ENCODE measurements at regions not wholly inside any gene's neighbourhood (a gene's known extent, or its start where the extent isn't known, plus 50 kb on each side); places are given as distances from the start of the nearest gene placed in this dataset.
A peak's percentile ranks its signal among the peaks of the same experiment; 100 is the strongest.
"Not testable (repeated sequence)": the region's sequence is repeated elsewhere in the genome, so short reads cannot be mapped to it uniquely, and the experiment has no call there.

DNA sequence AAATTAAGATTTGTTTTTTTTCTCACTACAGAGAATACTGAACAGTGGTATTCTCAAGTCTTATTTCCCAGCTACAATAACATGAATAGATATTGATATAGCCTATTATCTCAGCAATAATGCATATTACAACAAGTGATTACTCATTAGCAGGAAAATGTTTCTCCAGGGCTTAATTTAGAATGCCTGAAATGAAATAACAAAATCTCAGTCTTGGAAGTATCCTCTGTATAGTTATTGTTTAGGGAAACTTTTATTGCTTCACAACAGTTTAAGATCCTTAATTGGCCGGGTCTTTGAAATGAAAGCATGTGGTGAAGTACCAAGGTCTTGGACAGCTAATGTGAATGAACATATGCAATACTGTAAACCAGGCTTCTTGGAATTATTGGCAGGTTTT is 79.1 kb upstream of the ZEB1 start:
- 83% methylated on average over 1 of the region's 1 CpG for WGBS (ENCODE audit: insufficient coverage)
- no peaks in the 10 kb centered on the region for H3K36me3 ChIP-seq (ENCODE audit: control insufficient read depth, insufficient read depth, low read length)
- no peaks in the 10 kb centered on the region for H3K27me3 ChIP-seq (ENCODE audit: control insufficient read depth, insufficient read depth, low read length)
- peak in 2 of 6 donors; percentile 29 to 91 for DNase-seq (ENCODE audit: low read depth in 4 of 6, low spot score in 6 of 6)
- H3K9me3 ChIP-seq (ENCODE audit: control insufficient read depth, insufficient read depth, low read length) = no peaks in the 10 kb centered on the region
- H3K4me1 ChIP-seq (ENCODE audit: control insufficient read depth, insufficient read depth, low read length) = no peaks in the 10 kb centered on the region
- no peak overlapping the region for H3K27ac ChIP-seq (ENCODE audit: low read depth, low read length)
- H3K4me3 ChIP-seq (ENCODE audit: low read depth, low read length) = no peak overlapping the region

- H3K4me3 ChIP-seq (ENCODE audit: low read depth, low read length) = no peak overlapping the region
- no peak overlapping the region for H3K27ac ChIP-seq (ENCODE audit: low read depth, low read length)
- DNase-seq (ENCODE audit: low read depth in 4 of 6, low spot score in 6 of 6) = no peak
- no peaks in the 10 kb centered on the region for H3K9me3 ChIP-seq (ENCODE audit: control insufficient read depth, insufficient read depth, low read length)
- H3K36me3 ChIP-seq (ENCODE audit: control insufficient read depth, insufficient read depth, low read length) = no peaks in the 10 kb centered on the region
- H3K4me1 ChIP-seq (ENCODE audit: control insufficient read depth, insufficient read depth, low read length) = no peaks in the 10 kb centered on the region
- no peaks in the 10 kb centered on the region for H3K27me3 ChIP-seq (ENCODE audit: control insufficient read depth, insufficient read depth, low read length)
- no CpG with 5 or more reads among the region's 1 CpG for WGBS (ENCODE audit: insufficient coverage)
Measured at GRCh38 chr10:31242902-31243301, 76.1 kb upstream of the ZEB1 start.

GRCh38 chr10:31251118-31251517 is 67.9 kb upstream of the ZEB1 start:
- H3K4me3 ChIP-seq (ENCODE audit: low read depth, low read length); H3K4me1 ChIP-seq (ENCODE audit: control insufficient read depth, insufficient read depth, low read length); DNase-seq (ENCODE audit: low read depth in 4 of 6, low spot score in 6 of 6); H3K9me3 ChIP-seq (ENCODE audit: control insufficient read depth, insufficient read depth, low read length); H3K36me3 ChIP-seq (ENCODE audit: control insufficient read depth, insufficient read depth, low read length); H3K27ac ChIP-seq (ENCODE audit: low read depth, low read length); H3K27me3 ChIP-seq (ENCODE audit: control insufficient read depth, insufficient read depth, low read length): not testable (repeated sequence)
- WGBS (ENCODE audit: insufficient coverage) = no CpG with 5 or more reads among the region's 4 CpGs

DNA sequence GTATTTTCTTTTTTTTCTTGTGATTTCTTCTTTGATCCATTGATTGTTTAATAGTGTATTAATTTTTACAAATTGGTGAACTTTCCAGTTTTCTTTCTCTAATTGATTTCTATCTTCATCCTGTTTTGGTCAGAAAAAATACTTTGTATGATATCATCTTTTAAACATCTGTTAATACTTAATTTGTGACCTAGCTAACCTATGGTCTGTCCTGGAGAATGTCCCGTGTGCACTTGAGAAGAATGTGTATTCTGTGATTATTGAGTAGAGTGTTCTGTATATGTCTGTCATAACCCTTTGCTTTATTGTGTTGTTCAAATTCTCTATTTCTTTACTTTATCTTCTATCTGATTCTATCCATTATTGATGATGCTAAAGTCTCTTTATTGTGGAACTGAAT is 65.8 kb upstream of the ZEB1 start:
- WGBS (ENCODE audit: insufficient coverage) = no CpG with 5 or more reads among the region's 1 CpG
- Histone ChIP-seq H3K4me1 (ENCODE audit: control insufficient read depth, insufficient read depth, low read length) (no peaks in the 10 kb centered on the region), H3K9me3 (ENCODE audit: control insufficient read depth, insufficient read depth, low read length) (peaks cover 8% of the 10 kb centered on the region), H3K27ac (ENCODE audit: low read depth, low read length) (no peak overlapping the region), H3K27me3 (ENCODE audit: control insufficient read depth, insufficient read depth, low read length) (no peaks in the 10 kb centered on the region), H3K4me3 (ENCODE audit: low read depth, low read length) (no peak overlapping the region), H3K36me3 (ENCODE audit: control insufficient read depth, insufficient read depth, low read length) (no peaks in the 10 kb centered on the region)
- no peak for DNase-seq (ENCODE audit: low read depth in 4 of 6, low spot score in 6 of 6)

DNA sequence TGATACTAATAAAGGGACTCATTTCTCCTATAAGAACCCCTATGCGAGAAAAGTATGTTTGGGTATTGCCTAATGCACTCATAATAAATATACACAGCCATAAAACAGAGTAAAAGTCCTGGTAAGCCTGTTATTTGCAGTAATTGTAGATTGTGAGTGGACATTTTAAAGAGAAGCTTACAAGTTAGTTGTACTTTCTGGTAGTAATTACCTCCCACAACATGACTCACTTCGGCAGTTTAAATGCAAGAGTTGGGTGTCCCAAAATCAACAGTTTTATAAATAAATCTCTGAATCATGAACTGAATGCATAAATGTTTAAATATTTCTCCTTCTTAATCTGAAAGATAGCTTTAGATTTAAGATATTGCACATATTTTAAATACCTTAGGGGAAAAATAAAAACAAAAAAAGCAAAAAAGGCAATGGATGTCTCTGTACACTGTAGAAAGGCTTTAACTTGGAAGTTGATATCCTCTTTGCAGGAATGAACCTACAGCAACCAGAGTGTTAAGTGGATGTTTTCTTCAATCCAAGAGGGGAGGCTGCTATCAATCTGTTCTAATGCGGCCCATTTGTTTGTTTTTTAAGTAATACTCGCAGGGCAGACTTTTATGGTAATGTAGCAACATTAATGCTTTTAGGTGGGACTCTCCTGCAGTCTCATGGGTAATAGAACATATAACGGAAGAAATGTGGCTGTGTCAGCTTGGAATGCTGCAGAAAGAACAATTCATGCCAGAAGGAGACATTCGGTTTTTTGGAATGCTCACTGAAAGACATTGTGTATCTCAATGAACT is 57.3 kb upstream of the ZEB1 start:
- Histone ChIP-seq H3K36me3 (ENCODE audit: control insufficient read depth, insufficient read depth, low read length) (no peaks in the 10 kb centered on the region), H3K27me3 (ENCODE audit: control insufficient read depth, insufficient read depth, low read length) (no peaks in the 10 kb centered on the region), H3K27ac (ENCODE audit: low read depth, low read length) (no peak overlapping the region), H3K4me3 (ENCODE audit: low read depth, low read length) (no peak overlapping the region), H3K4me1 (ENCODE audit: control insufficient read depth, insufficient read depth, low read length) (no peaks in the 10 kb centered on the region), H3K9me3 (ENCODE audit: control insufficient read depth, insufficient read depth, low read length) (no peaks in the 10 kb centered on the region)
- peak in 1 of 6 donors; percentile 8 for DNase-seq (ENCODE audit: low read depth in 4 of 6, low spot score in 6 of 6)
- WGBS (ENCODE audit: insufficient coverage) = 52% methylated on average over 3 of the region's 6 CpGs

DNA sequence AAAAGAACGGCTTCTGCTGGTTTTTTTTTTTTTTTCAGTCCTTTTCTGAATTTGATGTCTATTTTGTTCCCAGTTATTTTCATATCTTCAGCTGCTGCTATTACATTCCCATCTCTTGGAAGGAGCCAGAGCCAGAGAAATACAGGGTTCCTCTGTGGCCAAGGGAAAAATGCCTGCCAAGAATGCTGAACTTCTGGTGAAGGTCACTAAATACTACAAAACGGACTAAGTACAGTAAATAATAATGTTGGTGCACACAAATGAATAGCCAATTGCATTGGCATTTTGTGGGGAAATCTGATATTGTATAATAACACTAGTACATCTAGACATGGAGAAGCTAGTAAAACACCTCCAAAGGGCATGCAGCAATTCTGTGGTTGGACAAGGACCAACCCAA is 56.3 kb upstream of the ZEB1 start:
- Histone ChIP-seq H3K27me3 (ENCODE audit: control insufficient read depth, insufficient read depth, low read length) (no peaks in the 10 kb centered on the region), H3K4me3 (ENCODE audit: low read depth, low read length) (no peak overlapping the region), H3K4me1 (ENCODE audit: control insufficient read depth, insufficient read depth, low read length) (no peaks in the 10 kb centered on the region), H3K36me3 (ENCODE audit: control insufficient read depth, insufficient read depth, low read length) (no peaks in the 10 kb centered on the region), H3K9me3 (ENCODE audit: control insufficient read depth, insufficient read depth, low read length) (no peaks in the 10 kb centered on the region), H3K27ac (ENCODE audit: low read depth, low read length) (no peak overlapping the region)
- peak in 1 of 6 donors; percentile 55 for DNase-seq (ENCODE audit: low read depth in 4 of 6, low spot score in 6 of 6)
- WGBS (ENCODE audit: insufficient coverage) = no CpG with 5 or more reads among the region's 2 CpGs

GRCh38 chr10:31263903-31264302 is 55.1 kb upstream of the ZEB1 start:
- DNase-seq (ENCODE audit: low read depth in 4 of 6, low spot score in 6 of 6) = no peak
- H3K4me3 ChIP-seq (ENCODE audit: low read depth, low read length) = no peak overlapping the region
- H3K4me1 ChIP-seq (ENCODE audit: control insufficient read depth, insufficient read depth, low read length) = peaks cover 4% of the 10 kb centered on the region
- WGBS (ENCODE audit: insufficient coverage) = 100% methylated on average over 3 of the region's 5 CpGs
- H3K9me3 ChIP-seq (ENCODE audit: control insufficient read depth, insufficient read depth, low read length) = no peaks in the 10 kb centered on the region
- no peaks in the 10 kb centered on the region for H3K27me3 ChIP-seq (ENCODE audit: control insufficient read depth, insufficient read depth, low read length)
- H3K36me3 ChIP-seq (ENCODE audit: control insufficient read depth, insufficient read depth, low read length) = no peaks in the 10 kb centered on the region
- H3K27ac ChIP-seq (ENCODE audit: low read depth, low read length) = no peak overlapping the region

DNA sequence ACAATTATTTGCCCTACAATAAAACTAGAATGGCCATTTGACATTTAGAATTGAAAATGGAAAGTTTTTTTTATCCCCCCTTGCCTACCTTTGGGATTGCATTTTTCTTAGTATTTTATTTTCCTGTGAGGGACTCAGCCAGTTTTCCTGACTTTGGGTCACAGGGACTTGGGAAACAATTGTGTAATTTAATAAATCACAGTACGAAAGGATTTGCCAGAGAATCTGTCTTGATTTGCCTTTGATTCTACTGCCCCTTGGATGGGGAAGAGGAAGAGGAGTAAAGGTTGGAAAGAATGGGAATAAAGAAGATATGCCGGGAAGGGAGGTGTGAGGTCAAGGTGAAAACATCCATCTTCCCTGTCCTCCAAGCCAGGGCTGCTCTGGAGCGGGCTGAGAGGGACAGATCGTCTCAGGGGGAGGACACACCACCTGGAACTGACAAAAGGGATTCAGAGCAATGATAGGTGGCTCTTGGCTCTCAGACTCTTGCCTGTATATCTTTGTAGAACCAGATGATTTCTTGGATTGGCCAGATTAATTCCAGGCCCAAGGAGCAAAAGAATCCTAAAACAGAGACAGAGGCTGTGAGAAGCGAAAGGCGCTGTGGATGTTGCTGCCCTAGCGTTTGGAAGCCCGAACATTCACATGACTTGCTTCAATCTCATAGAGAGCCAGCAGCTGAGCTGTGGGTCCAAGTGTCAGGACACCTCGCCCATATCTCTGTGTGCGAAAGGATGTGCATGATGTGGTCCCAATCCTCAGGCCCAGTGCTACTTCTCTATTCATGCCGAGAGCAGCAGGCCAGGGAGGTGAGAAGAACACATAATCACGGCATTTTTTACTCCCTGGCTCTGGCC is 50.3 kb upstream of the ZEB1 start:
- Histone ChIP-seq H3K9me3 (ENCODE audit: control insufficient read depth, insufficient read depth, low read length) (no peaks in the 10 kb centered on the region), H3K27me3 (ENCODE audit: control insufficient read depth, insufficient read depth, low read length) (no peaks in the 10 kb centered on the region), H3K36me3 (ENCODE audit: control insufficient read depth, insufficient read depth, low read length) (no peaks in the 10 kb centered on the region), H3K27ac (ENCODE audit: low read depth, low read length) (no peak overlapping the region), H3K4me1 (ENCODE audit: control insufficient read depth, insufficient read depth, low read length) (peaks cover 5% of the 10 kb centered on the region), H3K4me3 (ENCODE audit: low read depth, low read length) (no peak overlapping the region)
- peak in 1 of 6 donors; percentile 6 for DNase-seq (ENCODE audit: low read depth in 4 of 6, low spot score in 6 of 6)
- 80% methylated on average over 9 of the region's 12 CpGs for WGBS (ENCODE audit: insufficient coverage)
